Amniotic stem cell (primary cell): ENCODE measurements at regions not wholly inside any gene's neighbourhood (a gene's known extent, or its start where the extent isn't known, plus 50 kb on each side); places are given as distances from the start of the nearest gene placed in this dataset.

Source experiments
- DNase-seq: peaks from one replicate; lab custom pipeline; 2025; lab: John Stamatoyannopoulos, UW

GRCh38 chr4:140277576-140277975 is 95.9 kb upstream of the SCOC start:
- no peak for DNase-seq

- DNase-seq: no peak
These were observed 101.9 kb upstream of the SCOC start for GRCh38 chr4:140271553-140271952.

- DNase-seq: no peak
These were observed 104.1 kb upstream of the SCOC start for GRCh38 chr4:140269369-140269768.

- no peak for DNase-seq
These were observed 105.1 kb upstream of the SCOC start for GRCh38 chr4:140268186-140268841.

GRCh38 chr4:140267576-140267975 is 105.9 kb upstream of the SCOC start:
- DNase-seq: no peak

- no peak for DNase-seq
These were observed 106.4 kb upstream of the SCOC start for GRCh38 chr4:140266958-140267568.

GRCh38 chr4:140260227-140260626 is 106.2 kb upstream of the MAML3 start:
- peak; percentile 66 for DNase-seq

GRCh38 chr4:140258476-140258875 is 104.5 kb upstream of the MAML3 start:
- no peak for DNase-seq

GRCh38 chr4:140257461-140258305 is 103.7 kb upstream of the MAML3 start:
- DNase-seq: no peak

- no peak for DNase-seq
These were observed 103.0 kb upstream of the MAML3 start for GRCh38 chr4:140256941-140257340.

GRCh38 chr4:140256335-140256734 is 102.4 kb upstream of the MAML3 start:
- DNase-seq: no peak

GRCh38 chr4:140255927-140256326 is 101.9 kb upstream of the MAML3 start:
- no peak for DNase-seq

- DNase-seq: peak; percentile 20
These were observed 101.5 kb upstream of the MAML3 start for GRCh38 chr4:140255467-140255866.

- DNase-seq: no peak
These were observed 100.8 kb upstream of the MAML3 start for GRCh38 chr4:140254651-140255299.

GRCh38 chr4:140253556-140254027 is 99.6 kb upstream of the MAML3 start:
- no peak for DNase-seq

GRCh38 chr4:140252742-140253555 is 99.0 kb upstream of the MAML3 start:
- peak; percentile 33 for DNase-seq

- DNase-seq: no peak
These were observed 98.3 kb upstream of the MAML3 start for GRCh38 chr4:140252141-140252741.

GRCh38 chr4:140251571-140251970 is 97.6 kb upstream of the MAML3 start:
- no peak for DNase-seq

- no peak for DNase-seq
These were observed 97.1 kb upstream of the MAML3 start for GRCh38 chr4:140250989-140251552.

- no peak for DNase-seq
These were observed 95.4 kb upstream of the MAML3 start for GRCh38 chr4:140249351-140249750.

- DNase-seq: no peak
These were observed 93.3 kb upstream of the MAML3 start for GRCh38 chr4:140247237-140247636.
